HG02623 (cell line): ENCODE measurements at regions not wholly inside any gene's neighbourhood (a gene's known extent, or its start where the extent isn't known, plus 50 kb on each side); places are given as distances from the start of the nearest gene placed in this dataset.
"Not testable (repeated sequence)": the region's sequence is repeated elsewhere in the genome, so short reads cannot be mapped to it uniquely, and the experiment has no call there.

ENCODE experiments used
- ATAC-seq: cut with Tn5 transposase; IDR thresholded peaks from one replicate; pipeline ENCODE4 v1.9.1; 2021; ENCODE audit warnings: moderate library complexity; ENCODE audit not compliant: unreplicated experiment

GRCh38 chr1:173257805-173258204 lies 50.7 kb upstream of the TNFSF4 start:
- no peak for ATAC-seq

DNA sequence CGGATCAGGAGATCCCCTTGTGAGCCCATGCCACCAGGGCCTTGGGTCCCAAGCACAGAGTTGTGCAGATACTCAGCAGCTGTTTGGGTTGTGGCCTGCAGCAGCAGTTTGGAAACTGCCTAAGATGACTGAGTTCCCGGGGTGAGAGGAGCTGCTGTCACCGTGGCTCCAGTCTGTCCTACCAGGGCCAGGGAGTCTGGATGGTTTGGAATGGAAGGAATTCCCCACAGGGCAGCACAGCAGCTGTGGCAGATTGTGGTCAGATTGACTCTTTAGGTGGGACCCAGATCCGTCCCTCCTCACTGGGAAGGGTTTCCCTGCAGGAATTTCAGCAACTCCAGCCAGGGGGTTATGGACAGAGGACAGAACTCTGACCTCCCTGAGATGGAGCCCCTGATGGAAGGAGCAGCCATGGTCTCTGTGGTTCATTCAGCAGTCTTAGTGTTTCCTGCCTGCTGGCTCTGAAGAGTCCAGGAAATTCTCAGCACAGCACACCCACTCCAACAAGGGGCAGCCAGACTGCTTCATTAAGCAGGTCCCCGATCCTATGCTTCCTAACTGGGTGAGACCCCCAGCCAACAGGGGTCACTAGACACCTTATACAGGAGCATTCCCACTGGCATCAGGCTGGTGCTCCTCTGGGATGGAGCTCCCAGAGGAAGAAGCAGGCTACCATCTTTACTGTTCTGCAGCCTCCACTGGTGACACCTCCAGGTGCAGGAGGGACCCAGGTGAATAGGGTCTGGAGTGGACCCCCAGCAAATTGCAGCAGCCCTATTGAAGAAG lies 51.5 kb upstream of the TNFSF4 start:
- ATAC-seq = no peak

DNA sequence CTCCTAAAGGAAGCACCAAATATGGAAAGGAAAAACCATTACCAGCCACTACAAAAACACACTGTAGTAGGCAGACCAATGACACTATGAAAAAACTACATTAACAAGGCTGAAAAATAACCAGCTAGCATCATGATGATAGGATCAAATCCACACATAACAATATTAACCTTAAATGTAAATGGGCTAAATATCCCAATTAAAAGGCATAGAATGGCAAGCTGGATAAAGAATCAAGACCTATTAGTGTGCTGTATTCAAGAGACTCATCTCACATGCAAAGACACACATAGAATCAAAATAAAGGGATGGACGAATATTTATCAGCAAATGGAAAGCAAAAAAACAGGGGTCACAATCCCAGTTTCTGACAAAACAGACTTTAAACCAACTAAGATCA lies 53.2 kb upstream of the TNFSF4 start:
- ATAC-seq = not testable (repeated sequence)

- no peak for ATAC-seq
These were observed 59.7 kb upstream of the TNFSF4 start for GRCh38 chr1:173266841-173267240.

DNA sequence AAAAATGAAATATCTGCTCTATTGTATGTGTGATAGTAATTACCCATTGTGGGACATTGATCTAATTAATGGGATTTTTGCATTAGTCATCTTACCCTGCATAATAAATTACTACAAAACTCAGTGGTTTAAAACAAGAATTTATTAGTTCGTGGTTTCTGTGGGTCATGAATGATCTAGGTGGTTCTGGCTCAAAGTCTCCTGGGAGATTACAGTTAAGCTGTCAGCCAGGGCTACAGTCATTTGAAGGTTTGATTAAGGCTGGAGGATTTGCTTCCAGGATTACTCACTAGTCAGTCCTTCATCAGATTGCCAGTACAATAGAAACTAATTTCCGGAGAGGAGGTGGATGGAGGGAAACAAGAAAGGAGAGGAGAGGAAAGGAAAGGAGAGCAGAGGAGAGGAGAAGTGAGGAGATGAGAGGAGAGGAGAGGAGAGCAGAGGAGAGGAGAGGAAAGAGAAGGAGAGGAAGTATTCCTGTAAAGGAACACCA lies 60.4 kb upstream of the TNFSF4 start:
- no peak for ATAC-seq

DNA sequence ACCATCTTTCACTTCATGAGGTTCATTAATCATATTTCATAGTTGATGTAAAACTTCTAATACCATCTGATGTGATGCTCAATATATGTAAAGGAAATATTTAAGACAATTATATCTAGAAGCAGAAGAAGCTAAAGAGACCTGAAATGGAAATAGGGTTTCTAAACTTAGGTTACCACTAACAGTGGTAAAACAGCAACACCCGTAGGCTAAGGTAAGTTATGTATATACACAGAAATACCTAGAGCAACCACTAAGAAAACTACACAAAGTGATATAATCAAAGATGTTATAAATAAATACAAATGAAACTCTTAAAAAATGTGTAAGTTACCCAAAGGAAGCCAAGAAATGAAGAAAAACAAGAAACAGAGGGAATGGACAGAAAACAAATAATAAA lies 61.1 kb upstream of the TNFSF4 start:
- ATAC-seq = no peak

DNA sequence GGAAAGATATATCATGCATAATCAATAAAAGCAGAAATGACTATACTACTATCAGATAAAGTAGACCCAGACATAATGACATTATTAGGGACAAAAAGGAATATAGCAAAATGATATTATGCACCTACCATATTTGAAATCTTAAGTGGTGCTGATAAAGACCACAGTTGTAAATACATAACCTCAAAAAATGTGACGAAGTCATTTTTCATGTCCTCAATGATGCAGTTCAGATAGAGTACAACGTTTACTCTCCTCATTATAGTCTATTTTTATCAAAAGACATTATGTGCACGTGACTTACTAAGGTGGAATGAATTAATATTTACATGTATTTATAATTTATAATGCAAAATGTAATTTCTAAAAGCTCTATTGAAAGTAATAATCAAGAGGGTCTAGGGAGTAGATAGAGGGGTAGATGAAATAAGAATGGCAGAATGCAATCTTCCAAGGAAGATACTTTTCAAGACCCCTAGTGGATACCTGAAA lies 61.7 kb upstream of the TNFSF4 start:
- no peak for ATAC-seq

- no peak for ATAC-seq
These were observed 62.5 kb upstream of the TNFSF4 start for GRCh38 chr1:173269490-173270230.

DNA sequence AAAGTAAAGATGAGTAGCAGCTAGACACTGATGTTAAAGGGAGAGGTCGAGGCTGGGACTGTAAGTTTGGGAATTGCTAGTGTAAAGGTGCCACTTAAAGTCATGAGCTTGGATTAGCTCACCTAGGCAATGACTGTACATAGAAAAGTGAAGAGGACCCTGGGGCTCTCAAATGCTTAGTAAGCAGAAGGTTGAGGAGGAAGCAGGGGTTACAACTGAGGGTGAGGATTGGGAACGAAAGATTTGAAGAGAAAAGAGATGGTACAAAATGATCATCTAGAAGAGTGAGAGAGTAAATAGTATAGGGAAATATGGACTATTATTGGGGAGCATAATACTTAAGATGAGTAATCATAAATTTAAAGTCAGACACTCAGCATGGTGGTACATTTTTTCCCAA lies 63.1 kb upstream of the TNFSF4 start:
- ATAC-seq = no peak

GRCh38 chr1:173271021-173271420 lies 63.9 kb upstream of the TNFSF4 start:
- ATAC-seq = not testable (repeated sequence)

GRCh38 chr1:173275496-173275895 lies 68.4 kb upstream of the TNFSF4 start:
- no peak for ATAC-seq

DNA sequence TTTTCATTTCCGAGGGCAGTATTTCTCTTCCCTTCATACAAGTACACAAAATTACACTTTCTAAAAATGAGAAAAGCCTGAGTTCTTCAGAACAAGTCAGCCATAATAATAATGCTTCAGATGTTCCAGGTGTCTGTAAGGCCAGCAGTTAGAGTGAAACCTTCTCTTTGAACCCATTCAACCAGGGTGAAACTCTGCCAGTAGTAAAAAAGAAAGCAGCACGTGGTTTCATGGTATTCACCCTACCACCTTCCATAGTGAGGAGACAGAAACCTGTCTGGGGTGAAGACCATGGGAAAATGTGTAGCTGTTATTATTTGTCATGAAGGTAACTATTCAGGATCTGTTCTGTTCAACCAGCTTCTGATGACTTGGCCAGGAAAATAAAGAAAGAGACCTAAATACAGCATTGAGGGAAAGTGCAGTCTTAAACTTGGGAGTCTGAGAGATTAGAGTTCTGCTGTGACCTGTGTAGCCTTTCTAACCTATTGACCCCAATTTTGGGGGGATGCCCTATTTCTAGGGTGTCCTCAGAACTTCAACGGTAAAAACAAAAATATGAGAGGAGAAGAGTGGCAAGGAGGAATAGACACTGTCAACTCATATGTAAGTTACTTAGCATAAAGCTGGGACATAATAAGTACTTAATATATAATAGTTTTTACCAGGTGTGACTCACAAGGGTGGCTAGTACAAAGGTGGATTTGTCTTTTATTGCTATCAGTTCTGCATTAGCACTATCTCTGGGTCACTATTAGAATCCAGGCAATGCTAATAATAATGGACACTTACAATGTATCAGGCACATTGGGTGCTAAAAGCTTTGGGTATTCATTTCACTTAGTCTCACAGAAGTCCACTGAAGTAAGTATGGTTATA lies 70.0 kb upstream of the TNFSF4 start:
- peak; percentile 91 for ATAC-seq

GRCh38 chr1:173280899-173281660 lies 73.9 kb upstream of the TNFSF4 start:
- no peak for ATAC-seq

DNA sequence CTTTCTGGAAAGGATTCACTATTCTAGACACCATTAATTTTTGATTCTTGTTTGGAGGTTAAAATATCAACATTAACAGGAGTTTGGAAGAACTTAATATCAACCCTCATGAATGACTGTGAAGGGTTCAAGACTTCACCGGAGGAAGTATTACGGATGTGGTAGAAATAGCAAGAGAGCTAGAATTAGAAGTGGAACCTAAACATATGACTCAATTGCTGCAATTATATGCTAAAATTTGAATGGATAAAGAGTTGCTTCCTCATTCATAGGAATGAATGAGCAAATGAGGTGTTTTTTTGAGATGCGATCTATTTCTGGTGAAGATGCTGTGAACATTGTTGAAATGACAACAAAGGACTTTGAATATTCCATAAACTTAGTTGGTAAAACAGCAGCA lies 77.9 kb upstream of the TNFSF4 start:
- ATAC-seq = no peak

DNA sequence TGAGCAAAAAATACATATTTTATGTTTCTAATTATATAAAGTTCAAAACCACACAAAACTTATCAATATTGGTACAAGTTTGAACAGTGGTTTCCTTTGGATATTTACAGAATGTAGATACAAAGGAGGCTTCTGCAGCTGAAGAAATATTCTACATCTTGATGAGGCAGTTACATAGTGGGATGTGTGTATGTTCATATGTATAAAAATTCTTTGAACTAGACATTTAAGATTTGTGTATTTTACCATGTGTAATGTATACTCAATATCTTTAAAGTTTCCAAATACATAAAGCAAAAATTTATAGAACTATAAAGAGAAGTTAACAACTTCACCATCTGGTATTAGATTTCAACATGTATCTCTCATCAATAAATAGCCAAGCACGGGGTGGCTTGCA lies 80.7 kb upstream of the TNFSF4 start:
- ATAC-seq = no peak

GRCh38 chr1:173293756-173294155 lies 86.6 kb upstream of the TNFSF4 start:
- no peak for ATAC-seq

DNA sequence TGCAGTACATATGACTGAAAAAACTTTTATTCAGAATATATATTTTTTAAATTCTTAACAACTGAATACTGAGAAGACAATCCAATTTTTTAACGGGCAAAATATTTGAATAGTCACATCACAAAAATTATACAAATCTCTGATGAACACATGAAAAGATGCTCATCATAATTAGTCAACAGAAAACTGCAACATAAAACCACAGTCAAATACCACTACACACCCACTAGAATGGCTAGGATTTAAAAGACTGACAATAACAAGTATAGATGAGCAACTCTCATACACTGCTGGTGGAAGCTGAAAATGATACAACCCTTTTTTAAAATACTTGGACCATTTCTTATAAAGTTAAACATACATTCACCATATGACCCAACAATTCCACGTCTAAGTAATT lies 87.7 kb upstream of the TNFSF4 start:
- no peak for ATAC-seq

- ATAC-seq = no peak
These were observed 88.3 kb upstream of the TNFSF4 start for GRCh38 chr1:173295391-173295790.

DNA sequence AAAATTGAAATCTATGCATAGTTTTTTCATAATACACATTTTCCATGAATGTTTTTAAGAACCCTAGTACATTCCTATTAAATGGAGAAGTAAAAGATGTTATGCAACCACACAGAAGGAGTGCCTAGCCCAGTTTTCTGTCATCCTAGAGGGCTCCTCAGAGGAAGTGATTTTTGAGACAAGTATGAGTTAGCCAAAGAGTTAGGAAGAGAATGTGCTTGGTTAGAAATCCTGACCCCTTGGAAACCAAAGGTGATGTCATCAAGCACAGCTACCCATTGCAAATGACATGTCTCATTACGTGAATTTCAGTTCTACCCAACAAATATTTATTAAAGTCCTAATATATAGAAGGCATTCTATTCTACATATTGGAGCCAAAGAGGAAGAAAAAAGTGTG lies 88.9 kb upstream of the TNFSF4 start:
- ATAC-seq = no peak

DNA sequence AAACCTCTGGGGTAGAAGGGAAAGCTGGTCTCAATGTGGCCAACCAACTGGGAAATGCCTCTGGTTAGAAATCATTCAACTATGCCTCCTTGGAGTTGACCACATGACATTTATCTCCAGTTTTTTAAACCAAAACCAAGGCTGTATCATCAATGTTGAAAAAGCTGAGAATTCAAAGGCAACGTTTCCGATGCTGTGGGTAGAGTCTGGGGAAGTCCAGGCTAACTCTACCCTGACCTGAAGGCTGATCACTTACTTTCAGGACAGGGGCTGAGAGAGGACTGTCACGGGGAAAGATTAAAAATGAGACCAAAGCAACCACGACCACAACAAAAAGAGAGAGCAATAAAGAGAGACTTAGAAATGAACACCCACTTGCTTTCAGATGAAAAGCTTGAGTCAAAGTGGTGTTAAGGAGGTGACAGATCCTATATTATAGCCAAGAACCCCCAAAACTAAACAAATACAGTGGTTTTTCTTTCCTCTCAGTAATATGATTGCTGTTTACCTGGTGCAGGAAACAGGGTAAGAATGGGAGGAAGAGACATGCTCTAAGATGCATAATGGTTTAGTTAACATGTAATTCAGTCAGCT lies 90.8 kb upstream of the TNFSF4 start:
- peak; percentile 85 for ATAC-seq
